ENCODE measurements at regions not wholly inside any gene's neighbourhood (a gene's known extent, or its start where the extent isn't known, plus 50 kb on each side); places are given as distances from the start of the nearest gene placed in this dataset.

- 89 to 93% (median 89%) methylated on average over 3 of the region's 3 CpGs for WGBS, 3 donors
Observed at GRCh38 chr2:223148516-223148915, 96.5 kb downstream of the KCNE4 start.

GRCh38 chr2:223155956-223156355 is 104.0 kb downstream of the KCNE4 start:
- H3K9me3 ChIP-seq, result no peaks in the 10 kb centered on the region
- intact Hi-C loops (cut with DNase I), result no loop called here
- H3K27ac ChIP-seq, result no peak overlapping the region
- DNase-seq, result no peak
- no peaks in the 10 kb centered on the region for H3K4me1 ChIP-seq (ENCODE audit: insufficient read depth)
- no peaks in the 10 kb centered on the region for H3K27me3 ChIP-seq
- no peak overlapping the region for H3K4me3 ChIP-seq
- TF ChIP-seq EP300 (IDR thresholded peaks at IDR 0.05) (no peak), POLR2A (IDR thresholded peaks at IDR 0.05) (no peak), CTCF (IDR thresholded peaks at IDR 0.05) (no peak)
- H3K36me3 ChIP-seq, result no peaks in the 10 kb centered on the region

More at GRCh38 chr2:223148516-223148915, 96.5 kb downstream of the KCNE4 start:
- TF ChIP-seq CTCF (IDR thresholded peaks at IDR 0.05) (no peak), EP300 (IDR thresholded peaks at IDR 0.05) (no peak), POLR2A (IDR thresholded peaks at IDR 0.05) (no peak)
- Histone ChIP-seq H3K27ac (no peak overlapping the region), H3K4me3 (no peak overlapping the region), H3K9me3 (no peaks in the 10 kb centered on the region), H3K27me3 (no peaks in the 10 kb centered on the region), H3K4me1 (ENCODE audit: insufficient read depth) (no peaks in the 10 kb centered on the region), H3K36me3 (no peaks in the 10 kb centered on the region)
- intact Hi-C loops (cut with DNase I), result no loop called here
- no peak for DNase-seq

GRCh38 chr2:223161873-223162458 is 110.0 kb downstream of the KCNE4 start:
- H3K27me3 ChIP-seq, result no peaks in the 10 kb centered on the region
- intact Hi-C loops (cut with DNase I), result no loop called here
- TF ChIP-seq EP300 (IDR thresholded peaks at IDR 0.05) (no peak), POLR2A (IDR thresholded peaks at IDR 0.05) (no peak), CTCF (IDR thresholded peaks at IDR 0.05) (no peak)
- no peaks in the 10 kb centered on the region for H3K9me3 ChIP-seq
- no peaks in the 10 kb centered on the region for H3K36me3 ChIP-seq
- WGBS, 3 donors, result 55 to 68% (median 66%) methylated on average over 8 of the region's 8 CpGs
- H3K4me1 ChIP-seq (ENCODE audit: insufficient read depth), result peaks cover 2% of the 10 kb centered on the region
- no peak for DNase-seq
- H3K27ac ChIP-seq, result no peak overlapping the region
- H3K4me3 ChIP-seq, result no peak overlapping the region

- DNase-seq, result no peak
- intact Hi-C loops (cut with DNase I), result no loop called here
- 81 to 88% (median 87%) methylated on average over 2 of the region's 2 CpGs for WGBS, 3 donors
- H3K9me3 ChIP-seq, result no peaks in the 10 kb centered on the region
- no peak overlapping the region for H3K4me3 ChIP-seq
- H3K4me1 ChIP-seq (ENCODE audit: insufficient read depth), result peaks cover 2% of the 10 kb centered on the region
- H3K27me3 ChIP-seq, result no peaks in the 10 kb centered on the region
- TF ChIP-seq EP300 (IDR thresholded peaks at IDR 0.05), result no peak
- TF ChIP-seq POLR2A (IDR thresholded peaks at IDR 0.05), result no peak
- TF ChIP-seq CTCF (IDR thresholded peaks at IDR 0.05), result no peak
- H3K36me3 ChIP-seq, result no peaks in the 10 kb centered on the region
- no peak overlapping the region for H3K27ac ChIP-seq
Observed at GRCh38 chr2:223165423-223166214, 113.6 kb downstream of the KCNE4 start.
